GM23338 (cell line): ENCODE measurements at regions not wholly inside any gene's neighbourhood (a gene's known extent, or its start where the extent isn't known, plus 50 kb on each side); places are given as distances from the start of the nearest gene placed in this dataset.

Source experiments
- ATAC-seq: fragments of 200-7000 bp; cut with Tn5 transposase; 3 replicates; pipeline ENCODE4 v1.9.1; 2020
- DNase-seq: peaks from one replicate; pipeline ENCODE4 v3.0.0-alpha.2; 2015; ENCODE audit warnings: low spot score
- H2AFZ ChIP-seq: fragments of 200-600 bp; sonication (generic); 2 replicates; pipeline ENCODE4 v1.8.0; 2016; ENCODE audit warnings: antibody characterized with exemption, mild to moderate bottlenecking, moderate library complexity
- H3F3A ChIP-seq: fragments of 200-600 bp; sonication (generic); replicated peaks from 2 replicates; pipeline ENCODE4 v1.8.0; 2017; ENCODE audit warnings: antibody characterized with exemption, mixed run types, low read depth
- H3K27ac ChIP-seq: fragments of 200-600 bp; sonication (generic); 2 replicates; pipeline ENCODE4 v1.6.1; 2016; ENCODE audit warnings: low read depth
- H3K27me3 ChIP-seq: fragments of 200-600 bp; sonication (generic); 2 replicates; pipeline ENCODE4 v1.8.0; 2016; ENCODE audit warnings: mild to moderate bottlenecking, mixed run types, moderate library complexity; ENCODE audit not compliant: insufficient read depth
- H3K36me3 ChIP-seq: fragments of 200-600 bp; sonication (generic); 2 replicates; pipeline ENCODE4 v1.8.0; 2016; ENCODE audit warnings: mild to moderate bottlenecking; ENCODE audit not compliant: insufficient read depth
- H3K4me1 ChIP-seq: fragments of 200-600 bp; sonication (generic); 2 replicates; pipeline ENCODE4 v1.8.0; 2016; ENCODE audit warnings: mild to moderate bottlenecking, moderate library complexity; ENCODE audit not compliant: insufficient read depth
- H3K4me2 ChIP-seq: fragments of 200-600 bp; sonication (generic); 2 replicates; pipeline ENCODE4 v1.7.1; 2017; ENCODE audit warnings: mixed run types
- H3K4me3 ChIP-seq: fragments of 200-600 bp; sonication (generic); 2 replicates; pipeline ENCODE4 v1.6.1; 2016; ENCODE audit warnings: mixed run types
- H3K79me2 ChIP-seq: fragments of 200-600 bp; sonication (generic); replicated peaks from 2 replicates; pipeline ENCODE4 v1.8.0; 2017; ENCODE audit warnings: mild to moderate bottlenecking; ENCODE audit not compliant: insufficient read depth
- H3K9me2 ChIP-seq: fragments of 200-600 bp; sonication (generic); 2 replicates; pipeline ENCODE4 v1.8.0; 2017; ENCODE audit not compliant: insufficient read depth
- H4K20me1 ChIP-seq: fragments of 200-600 bp; sonication (generic); replicated peaks from 2 replicates; pipeline ENCODE4 v1.8.0; 2017; ENCODE audit warnings: mild to moderate bottlenecking; ENCODE audit not compliant: insufficient read depth
- H3K27ac Mint-ChIP-seq: 2 replicates; pipeline ENCODE4 v1.8.0; 2020; ENCODE audit warnings: inconsistent platforms, mild to moderate bottlenecking, moderate library complexity, mixed read lengths
- H3K27me3 Mint-ChIP-seq: 3 replicates; pipeline ENCODE4 v1.8.0; 2022; ENCODE audit warnings: low read depth, mild to moderate bottlenecking, moderate library complexity, mixed read lengths, inconsistent platforms; ENCODE audit not compliant: insufficient read depth, poor library complexity
- H3K36me3 Mint-ChIP-seq: 3 replicates; pipeline ENCODE4 v1.8.0; 2021; ENCODE audit warnings: low read depth, mild to moderate bottlenecking, inconsistent platforms, moderate library complexity, mixed read lengths
- H3K4me1 Mint-ChIP-seq: 3 replicates; pipeline ENCODE4 v1.8.0; 2020; ENCODE audit warnings: mild to moderate bottlenecking, inconsistent platforms, mixed read lengths
- H3K4me3 Mint-ChIP-seq: 3 replicates; pipeline ENCODE4 v1.8.0; 2021; ENCODE audit warnings: moderate library complexity, mild to moderate bottlenecking, inconsistent platforms, mixed read lengths
- H3K9me3 Mint-ChIP-seq: 3 replicates; pipeline ENCODE4 v1.8.0; 2020; ENCODE audit warnings: moderate library complexity, mild to moderate bottlenecking, inconsistent platforms, mixed read lengths
- CREB1 ChIP-seq: fragments of 250-450 bp; sonication (Bioruptor Pico); IDR thresholded peaks from 2 replicates; pipeline ENCODE4 v1.5.0; 2020; ENCODE audit warnings: low read depth, mild to moderate bottlenecking, moderate library complexity
- EZH2 ChIP-seq: fragments of 200-600 bp; sonication (generic); IDR thresholded peaks from one replicate; pipeline ENCODE4 v1.8.0; 2017; ENCODE audit warnings: antibody characterized with exemption, mild to moderate bottlenecking, low read depth; ENCODE audit not compliant: unreplicated experiment
- EZH2phosphoT487 ChIP-seq: fragments of 200-600 bp; sonication (generic); IDR thresholded peaks from one replicate; pipeline ENCODE4 v1.8.1; 2018; ENCODE audit warnings: antibody characterized with exemption; ENCODE audit not compliant: unreplicated experiment
- JUNB ChIP-seq: IDR thresholded peaks from one replicate; pipeline ENCODE4 v1.6.1; 2016; ENCODE audit warnings: antibody characterized with exemption; ENCODE audit not compliant: unreplicated experiment
- NANOG ChIP-seq: IDR thresholded peaks from 2 replicates; pipeline ENCODE4 v1.6.1; 2016; ENCODE audit warnings: antibody characterized with exemption, borderline replicate concordance
- POLR2AphosphoS5 ChIP-seq: IDR thresholded peaks from 2 replicates; pipeline ENCODE4 v1.6.1; 2016; ENCODE audit warnings: antibody characterized with exemption, low read depth
- STAT1 ChIP-seq: IDR thresholded peaks from one replicate; pipeline ENCODE4 v1.6.1; 2016; ENCODE audit warnings: antibody characterized with exemption; ENCODE audit not compliant: unreplicated experiment
- ZNF114 ChIP-seq: fragments of 250-450 bp; sonication (Bioruptor Pico); IDR thresholded peaks from 2 replicates; pipeline ENCODE4 v1.5.0; 2020; ENCODE audit warnings: mild to moderate bottlenecking, moderate library complexity
- ZNF331 ChIP-seq: fragments of 250-450 bp; sonication (Bioruptor Pico); IDR thresholded peaks from 2 replicates; pipeline ENCODE4 v1.5.0; 2020; ENCODE audit warnings: low read depth, mild to moderate bottlenecking, moderate library complexity
- TF ChIP-seq, protein P1 (sequence below): IDR thresholded peaks from 2 replicates; pipeline ENCODE4 v1.6.1; 2016; ENCODE audit warnings: antibody characterized with exemption
- TF ChIP-seq, protein P2 (sequence below): IDR thresholded peaks from one replicate; pipeline ENCODE4 v1.6.1; 2018; ENCODE audit warnings: antibody characterized with exemption; ENCODE audit not compliant: unreplicated experiment

DNA sequence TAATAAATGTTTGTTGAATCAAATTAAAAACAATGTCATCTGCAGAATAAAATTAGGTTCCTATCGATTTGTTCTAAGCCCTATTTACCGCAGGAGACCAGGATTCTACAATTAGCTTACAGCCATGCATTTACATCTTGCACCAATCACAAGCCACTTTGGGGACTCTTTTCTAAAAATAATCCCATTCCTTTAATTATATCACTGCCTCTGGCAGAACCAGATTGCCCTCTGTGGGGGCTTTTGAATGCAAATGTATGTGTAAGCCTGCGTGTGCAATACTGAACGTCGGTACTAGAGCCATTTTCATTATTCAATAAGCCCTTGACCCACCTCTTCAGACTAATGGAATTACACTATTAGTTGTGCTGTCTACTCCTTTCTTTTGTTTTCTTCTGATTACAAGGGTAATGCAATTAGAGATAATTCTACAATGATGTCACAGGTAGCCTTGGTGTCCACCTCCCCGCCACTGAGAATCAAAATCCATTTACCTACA lies 391.3 kb upstream of the XYLT1 start:
- Histone ChIP-seq H3K27me3 (no peaks in the 10 kb centered on the region), H3K36me3 (no peaks in the 10 kb centered on the region), H3K27ac (no peak overlapping the region), H3K4me2 (no peak overlapping the region), H2AFZ (no peak overlapping the region), H3K4me1 (no peaks in the 10 kb centered on the region), H4K20me1 (no peaks in the 10 kb centered on the region), H3K4me3 (no peak overlapping the region), H3K9me2 (0 out of 2 replicates have a peak, but pooled peaks cover 3% of the 10 kb centered on the region), H3F3A (no peaks in the 10 kb centered on the region), H3K79me2 (no peaks in the 10 kb centered on the region)
- Mint-ChIP-seq H3K36me3 (no peaks in the 10 kb centered on the region), H3K4me3 (no peak overlapping the region), H3K9me3 (no peaks in the 10 kb centered on the region), H3K27ac (no peak overlapping the region), H3K4me1 (no peaks in the 10 kb centered on the region), H3K27me3 (no peaks in the 10 kb centered on the region)
- DNase-seq (no peak), ATAC-seq (no peak)
- no peak for TF ChIP-seq STAT1

DNA sequence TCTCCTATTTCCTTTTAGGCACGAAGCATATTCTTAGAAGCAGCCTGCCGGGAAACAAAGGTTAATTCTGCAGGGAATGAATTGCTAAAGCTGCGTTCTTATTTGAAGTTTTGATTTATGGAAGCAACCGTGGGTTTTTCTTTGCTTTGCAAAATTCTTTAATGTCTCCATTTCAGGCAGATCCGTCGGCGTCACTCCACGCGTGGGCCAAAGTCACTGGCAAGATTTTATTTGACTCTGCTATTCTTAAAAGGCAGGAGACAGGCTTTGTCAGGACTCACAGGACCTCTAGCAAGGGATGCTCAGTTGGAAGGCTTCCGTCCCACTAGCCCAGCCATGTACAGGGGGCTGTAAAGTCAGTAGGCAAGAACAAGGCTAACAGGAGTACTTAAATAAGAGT lies 387.3 kb upstream of the XYLT1 start:
- no peak overlapping the region for H3K4me2 ChIP-seq
- H4K20me1 ChIP-seq = no peaks in the 10 kb centered on the region
- H3K9me3 Mint-ChIP-seq = peaks cover 4% of the 10 kb centered on the region; the same call in 1 of the 3 replicates
- H3K9me2 ChIP-seq = 0 out of 2 replicates have a peak, but pooled peaks cover 6% of the 10 kb centered on the region
- no peaks in the 10 kb centered on the region for H3K4me1 ChIP-seq
- H3K27ac Mint-ChIP-seq = no peak overlapping the region
- H3K4me3 ChIP-seq = no peak overlapping the region
- H3K4me1 Mint-ChIP-seq = no peaks in the 10 kb centered on the region
- no peaks in the 10 kb centered on the region for H3K36me3 Mint-ChIP-seq
- H3K27me3 Mint-ChIP-seq = no peaks in the 10 kb centered on the region
- no peak for ATAC-seq
- TF ChIP-seq POLR2AphosphoS5 (no peak), ZNF331 (CRISPR knock-in tag) (no peak), EZH2phosphoT487 (no peak)
- DNase-seq = no peak
- H3K79me2 ChIP-seq = no peaks in the 10 kb centered on the region
- no peak overlapping the region; the same call in 1 of the 2 replicates for H2AFZ ChIP-seq
- H3K4me3 Mint-ChIP-seq = no peak overlapping the region
- no peaks in the 10 kb centered on the region for H3K36me3 ChIP-seq
- H3K27ac ChIP-seq = no peak overlapping the region
- H3K27me3 ChIP-seq = no peaks in the 10 kb centered on the region
- H3F3A ChIP-seq = no peaks in the 10 kb centered on the region

GRCh38 chr16:17853958-17854357 lies 383.2 kb upstream of the XYLT1 start:
- DNase-seq (no peak), ATAC-seq (no peak)
- no peaks in the 10 kb centered on the region for H3K4me1 Mint-ChIP-seq
- Histone ChIP-seq H3K4me1 (no peaks in the 10 kb centered on the region), H3K27ac (no peak overlapping the region), H4K20me1 (no peaks in the 10 kb centered on the region), H3K79me2 (no peaks in the 10 kb centered on the region), H3K9me2 (0 out of 2 replicates have a peak, but pooled peaks cover 3% of the 10 kb centered on the region), H3K4me3 (no peak overlapping the region), H3K36me3 (no peaks in the 10 kb centered on the region), H3F3A (no peaks in the 10 kb centered on the region), H3K27me3 (no peaks in the 10 kb centered on the region), H2AFZ (no peak overlapping the region; the same call in 1 of the 2 replicates), H3K4me2 (no peak overlapping the region)
- H3K9me3 Mint-ChIP-seq = peaks cover 4% of the 10 kb centered on the region; the same call in 1 of the 3 replicates
- H3K27ac Mint-ChIP-seq = no peak overlapping the region
- no peaks in the 10 kb centered on the region for H3K36me3 Mint-ChIP-seq
- no peaks in the 10 kb centered on the region for H3K27me3 Mint-ChIP-seq
- H3K4me3 Mint-ChIP-seq = no peak overlapping the region
- TF ChIP-seq CREB1 (CRISPR knock-in tag) (no peak), EZH2 (no peak), ZNF114 (no peak), JUNB (no peak), NANOG (no peak), EZH2phosphoT487 (no peak), ZNF331 (CRISPR knock-in tag) (no peak), POLR2AphosphoS5 (no peak)
- TF ChIP-seq, protein P1, sequence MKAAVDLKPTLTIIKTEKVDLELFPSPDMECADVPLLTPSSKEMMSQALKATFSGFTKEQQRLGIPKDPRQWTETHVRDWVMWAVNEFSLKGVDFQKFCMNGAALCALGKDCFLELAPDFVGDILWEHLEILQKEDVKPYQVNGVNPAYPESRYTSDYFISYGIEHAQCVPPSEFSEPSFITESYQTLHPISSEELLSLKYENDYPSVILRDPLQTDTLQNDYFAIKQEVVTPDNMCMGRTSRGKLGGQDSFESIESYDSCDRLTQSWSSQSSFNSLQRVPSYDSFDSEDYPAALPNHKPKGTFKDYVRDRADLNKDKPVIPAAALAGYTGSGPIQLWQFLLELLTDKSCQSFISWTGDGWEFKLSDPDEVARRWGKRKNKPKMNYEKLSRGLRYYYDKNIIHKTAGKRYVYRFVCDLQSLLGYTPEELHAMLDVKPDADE = no peak
- TF ChIP-seq, protein P2, sequence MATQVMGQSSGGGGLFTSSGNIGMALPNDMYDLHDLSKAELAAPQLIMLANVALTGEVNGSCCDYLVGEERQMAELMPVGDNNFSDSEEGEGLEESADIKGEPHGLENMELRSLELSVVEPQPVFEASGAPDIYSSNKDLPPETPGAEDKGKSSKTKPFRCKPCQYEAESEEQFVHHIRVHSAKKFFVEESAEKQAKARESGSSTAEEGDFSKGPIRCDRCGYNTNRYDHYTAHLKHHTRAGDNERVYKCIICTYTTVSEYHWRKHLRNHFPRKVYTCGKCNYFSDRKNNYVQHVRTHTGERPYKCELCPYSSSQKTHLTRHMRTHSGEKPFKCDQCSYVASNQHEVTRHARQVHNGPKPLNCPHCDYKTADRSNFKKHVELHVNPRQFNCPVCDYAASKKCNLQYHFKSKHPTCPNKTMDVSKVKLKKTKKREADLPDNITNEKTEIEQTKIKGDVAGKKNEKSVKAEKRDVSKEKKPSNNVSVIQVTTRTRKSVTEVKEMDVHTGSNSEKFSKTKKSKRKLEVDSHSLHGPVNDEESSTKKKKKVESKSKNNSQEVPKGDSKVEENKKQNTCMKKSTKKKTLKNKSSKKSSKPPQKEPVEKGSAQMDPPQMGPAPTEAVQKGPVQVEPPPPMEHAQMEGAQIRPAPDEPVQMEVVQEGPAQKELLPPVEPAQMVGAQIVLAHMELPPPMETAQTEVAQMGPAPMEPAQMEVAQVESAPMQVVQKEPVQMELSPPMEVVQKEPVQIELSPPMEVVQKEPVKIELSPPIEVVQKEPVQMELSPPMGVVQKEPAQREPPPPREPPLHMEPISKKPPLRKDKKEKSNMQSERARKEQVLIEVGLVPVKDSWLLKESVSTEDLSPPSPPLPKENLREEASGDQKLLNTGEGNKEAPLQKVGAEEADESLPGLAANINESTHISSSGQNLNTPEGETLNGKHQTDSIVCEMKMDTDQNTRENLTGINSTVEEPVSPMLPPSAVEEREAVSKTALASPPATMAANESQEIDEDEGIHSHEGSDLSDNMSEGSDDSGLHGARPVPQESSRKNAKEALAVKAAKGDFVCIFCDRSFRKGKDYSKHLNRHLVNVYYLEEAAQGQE = no peak
